ENCODE measurements at regions not wholly inside any gene's neighbourhood (a gene's known extent, or its start where the extent isn't known, plus 50 kb on each side); places are given as distances from the start of the nearest gene placed in this dataset.

DNA sequence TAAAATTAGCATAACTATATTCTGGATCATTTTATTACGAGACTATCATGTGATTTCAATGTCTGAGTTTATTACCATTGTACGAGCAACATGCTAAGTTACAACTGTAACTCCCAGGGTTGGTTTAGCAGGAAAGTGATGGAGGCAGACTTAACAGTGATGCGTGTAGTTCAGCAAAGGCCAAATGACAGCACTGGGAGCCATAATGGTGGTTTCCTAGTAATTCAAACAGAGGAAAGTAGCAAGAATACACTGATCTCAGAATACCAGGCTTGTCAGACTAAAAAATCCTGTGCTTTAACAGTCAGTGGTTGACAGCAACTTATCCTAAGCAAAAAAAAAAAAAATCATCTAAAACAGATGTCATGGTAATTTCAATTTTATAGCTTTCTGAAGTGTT, 229.6 kb downstream of the KLF12 start:
- Histone ChIP-seq H4K8ac (ENCODE audit: low read depth in 2 of 2, low read length in 2 of 2) (no peak overlapping the region), H4K91ac (ENCODE audit: insufficient read depth, low read depth, low read length) (no peak overlapping the region), H3K56ac (ENCODE audit: extremely low read depth, insufficient read depth, low read length) (no peak overlapping the region), H2BK5ac (ENCODE audit: low read depth, low read length, poor library complexity, severe bottlenecking) (no peak overlapping the region), H2AFZ (replicated peaks; ENCODE audit: low read length, poor library complexity) (no peak overlapping the region), H3K9me1 (ENCODE audit: insufficient read depth, low read length) (peaks cover 8% of the 10 kb centered on the region; the same call in 1 of the 2 replicates), H3K18ac (ENCODE audit: low read depth, low read length) (no peak overlapping the region), H2BK120ac (ENCODE audit: low read depth, low read length) (no peak overlapping the region), H2AK9ac (replicated peaks; ENCODE audit: low read depth, low read length, poor library complexity) (no peak overlapping the region), H2BK15ac (ENCODE audit: low read depth, low read length) (no peak overlapping the region), H2AK5ac (ENCODE audit: low read depth, low read length) (no peak overlapping the region), H3K79me1 (ENCODE audit: low read depth in 1 of 2, low read length in 2 of 2) (peaks cover 14 to 24% of the 10 kb centered on the region in 2 experiments), H3K36me3 (ENCODE audit: control insufficient read depth, insufficient read depth, low read length) (0 out of 2 replicates have a peak, but pooled peaks cover 1% of the 10 kb centered on the region), H3K14ac (replicated peaks; ENCODE audit: low read depth, low read length) (no peak overlapping the region), H3K4me1 (ENCODE audit: control insufficient read depth, insufficient read depth, low read length) (no peaks in the 10 kb centered on the region), H3K4me2 (ENCODE audit: low read depth, low read length) (no peak overlapping the region), H3K27ac (ENCODE audit: insufficient read depth, low read length) (no peak overlapping the region), H3K4me3 (ENCODE audit: insufficient read depth, low read depth, low read length) (no peak overlapping the region), H3K9ac (ENCODE audit: low read depth, low read length) (no peak overlapping the region), H4K20me1 (ENCODE audit: insufficient read depth, low read length) (peaks cover 4% of the 10 kb centered on the region; the same call in 1 of the 2 replicates), H3K4ac (ENCODE audit: low read depth, low read length) (no peak overlapping the region), H4K5ac (ENCODE audit: low read depth, low read length) (no peak overlapping the region), H2BK20ac (ENCODE audit: low read depth, low read length) (no peak overlapping the region), H3K27me3 (ENCODE audit: control insufficient read depth, insufficient read depth, low read length) (no peaks in the 10 kb centered on the region), H3K9me3 (ENCODE audit: control insufficient read depth, insufficient read depth, low read length) (no peaks in the 10 kb centered on the region), H3K23ac (ENCODE audit: low read depth, low read length) (no peak overlapping the region)
- ATAC-seq (ENCODE audit: low read depth), result no peak
- no TSS peak for BruUV-seq (replicated peaks)
- TF ChIP-seq CHD1 (IDR thresholded peaks at IDR 0.05; ENCODE audit: low read depth, low read length) (no peak), CTCF (conservative IDR thresholded peaks at IDR 0.05; ENCODE audit: low read depth, low read length) (no peak), RCOR1 (IDR thresholded peaks at IDR 0.05; ENCODE audit: insufficient replicate concordance, low read length) (no peak), USF2 (IDR thresholded peaks at IDR 0.05; ENCODE audit: low read depth, low read length) (no peak), ELK1 (IDR thresholded peaks at IDR 0.05; ENCODE audit: borderline replicate concordance, low read depth, low read length) (no peak), MAFK (IDR thresholded peaks at IDR 0.05; ENCODE audit: low read depth, low read length) (no peak), BHLHE40 (IDR thresholded peaks at IDR 0.05; ENCODE audit: low read depth, low read length) (no peak), NFE2L2 (IDR thresholded peaks at IDR 0.05; ENCODE audit: low read depth, low read length) (no peak), FOS (IDR thresholded peaks at IDR 0.05; ENCODE audit: low read depth, low read length) (no peak), RFX5 (IDR thresholded peaks at IDR 0.05; ENCODE audit: low read depth, low read length) (no peak), CEBPB (IDR thresholded peaks at IDR 0.05; ENCODE audit: low read depth, low read length) (no peak), MAZ (IDR thresholded peaks at IDR 0.05; ENCODE audit: borderline replicate concordance, low read depth, low read length) (no peak), POLR2A (IDR thresholded peaks at IDR 0.05; ENCODE audit: low read depth, low read length) (no peak), MXI1 (IDR thresholded peaks at IDR 0.05; ENCODE audit: borderline replicate concordance, low read depth, low read length) (no peak), SMC3 (IDR thresholded peaks at IDR 0.05; ENCODE audit: low read depth, low read length) (no peak), RAD21 (IDR thresholded peaks at IDR 0.05; ENCODE audit: low read length) (no peak)
- CTCF ChIA-PET, result interaction anchor here (0.6 to 0.7 kb wide), 2 partner anchors 13 to 1550 kb away, joined by 3 read pairs; no protein-coding TSS in a partner anchor
- POLR2A ChIA-PET (ENCODE audit: unreplicated experiment), result interaction anchor here (0.6 kb wide), 1 partner anchor 14 kb away, joined by 3 read pairs; no protein-coding TSS in a partner anchor
- in situ Hi-C loops (cut with MboI; ENCODE audit: low sequenced_read_pairs) (no loop called here), intact Hi-C loops (cut with micrococcal nuclease) (no loop called here), dilution Hi-C loops (cut with HindIII; ENCODE audit: low sequenced_read_pairs, unreplicated experiment) (no loop called here)
- no CpG with 5 or more reads among the region's 3 CpGs for WGBS, 2 experiments (ENCODE audit: extremely low coverage in 2 of 2, insufficient read length in 1 of 2)
- no peak for DNase-seq
